HEK293 (cell line): ENCODE measurements at regions not wholly inside any gene's neighbourhood (a gene's known extent, or its start where the extent isn't known, plus 50 kb on each side); places are given as distances from the start of the nearest gene placed in this dataset.

ENCODE experiments used
- CTCF ChIA-PET: fragments of 350-600 bp; formaldehyde crosslinking; extraction: SDS; loops from one replicate; lab custom pipeline; 2021; ENCODE audit warnings: antibody characterized with exemption; lab: Yijun Ruan, JAX
- POLR2A ChIA-PET: fragments of 300-600 bp; formaldehyde crosslinking; extraction: SDS; loops from one replicate; lab custom pipeline; 2020; ENCODE audit warnings: antibody characterized with exemption, inconsistent platforms; lab: Yijun Ruan, JAX
- H3K27ac ChIP-seq: fragments of 200-500 bp; sonication (Bioruptor generic); 2 replicates; pipeline ENCODE4 v1.5.1; 2014; ENCODE audit warnings: low read depth, low read length, control low read depth, inconsistent platforms; ENCODE audit errors: extremely low read depth
- H3K36me3 ChIP-seq, 2 experiments: fragments of 200-500 bp in 1 of 2; sonication (Bioruptor generic) in 1 of 2; 1 replicate in 1 of 2; 2 replicates in 1 of 2; pipeline ENCODE4 v1.5.1; 2014 to 2017; ENCODE audit warnings: inconsistent platforms in 2 of 2, low read length in 2 of 2; ENCODE audit not compliant: control insufficient read depth in 2 of 2, insufficient read depth in 1 of 2
- H3K4me1 ChIP-seq: fragments of 200-500 bp; sonication (Bioruptor generic); 2 replicates; pipeline ENCODE4 v1.5.1; 2014; ENCODE audit warnings: mild to moderate bottlenecking, low read length, inconsistent platforms; ENCODE audit not compliant: control insufficient read depth, insufficient read depth
- H3K4me3 ChIP-seq: 2 replicates; pipeline ENCODE4 v1.5.1; 2011; ENCODE audit warnings: low read depth, mild to moderate bottlenecking, control low read depth, low read length, moderate library complexity
- H3K9me3 ChIP-seq: fragments of 200-500 bp; sonication (Bioruptor generic); 2 replicates; pipeline ENCODE4 v1.5.1; 2014; ENCODE audit warnings: low read depth, low read length, inconsistent platforms; ENCODE audit not compliant: control insufficient read depth, insufficient read depth
- GFI1B ChIP-seq: fragments of 450-650 bp; formaldehyde crosslinking; IDR thresholded peaks from 2 replicates; pipeline ENCODE4 v1.5.1; 2016; ENCODE audit warnings: missing biosample characterization, missing genetic modification characterization
- HOXD13 ChIP-seq: sonication (generic); formaldehyde crosslinking; IDR thresholded peaks from 2 replicates; pipeline ENCODE4 v1.8.0; 2022; ENCODE audit warnings: missing genetic modification reagents, borderline replicate concordance
- KLF16 ChIP-seq: fragments of 450-650 bp; formaldehyde crosslinking; IDR thresholded peaks from 2 replicates; pipeline ENCODE4 v1.5.1; 2017; ENCODE audit warnings: missing biosample characterization, missing genetic modification characterization
- KLF7 ChIP-seq: fragments of 450-650 bp; formaldehyde crosslinking; IDR thresholded peaks from 2 replicates; pipeline ENCODE4 v1.5.1; 2016; ENCODE audit warnings: missing biosample characterization, missing genetic modification characterization, borderline replicate concordance
- KLF9 ChIP-seq: fragments of 450-650 bp; formaldehyde crosslinking; IDR thresholded peaks from 2 replicates; pipeline ENCODE4 v1.5.1; 2016; ENCODE audit warnings: missing biosample characterization, missing genetic modification characterization, low read depth
- OVOL3 ChIP-seq: fragments of 450-650 bp; formaldehyde crosslinking; IDR thresholded peaks from 2 replicates; pipeline ENCODE4 v1.5.1; 2016; ENCODE audit warnings: missing biosample characterization, missing genetic modification characterization
- TRIM28 ChIP-seq: IDR thresholded peaks from 2 replicates; pipeline ENCODE4 v1.6.1; 2011; ENCODE audit warnings: low read length, control low read depth, borderline replicate concordance
- ZBTB6 ChIP-seq: fragments of 450-650 bp; formaldehyde crosslinking; IDR thresholded peaks from 2 replicates; pipeline ENCODE4 v1.5.1; 2017; ENCODE audit warnings: missing biosample characterization, missing genetic modification characterization
- ZNF138 ChIP-seq: fragments of 450-650 bp; formaldehyde crosslinking; IDR thresholded peaks from 2 replicates; pipeline ENCODE4 v1.5.1; 2016; ENCODE audit warnings: missing biosample characterization, missing genetic modification characterization, borderline replicate concordance
- ZNF16 ChIP-seq: fragments of 450-650 bp; formaldehyde crosslinking; IDR thresholded peaks from 2 replicates; pipeline ENCODE4 v1.5.1; 2016; ENCODE audit warnings: low read depth, missing biosample characterization, missing genetic modification characterization
- ZNF19 ChIP-seq: fragments of 450-650 bp; formaldehyde crosslinking; IDR thresholded peaks from 2 replicates; pipeline ENCODE4; 2016; ENCODE audit warnings: missing biosample characterization, missing genetic modification characterization, low read depth
- ZNF202 ChIP-seq: fragments of 450-650 bp; formaldehyde crosslinking; IDR thresholded peaks from 2 replicates; pipeline ENCODE4 v1.5.1; 2016; ENCODE audit warnings: missing biosample characterization, missing genetic modification characterization, borderline replicate concordance
- ZNF26 ChIP-seq: fragments of 450-650 bp; formaldehyde crosslinking; IDR thresholded peaks from 2 replicates; pipeline ENCODE4 v1.5.1; 2016; ENCODE audit warnings: missing biosample characterization, missing genetic modification characterization
- ZNF302 ChIP-seq: fragments of 450-650 bp; formaldehyde crosslinking; IDR thresholded peaks from 2 replicates; pipeline ENCODE4 v1.5.1; 2016; ENCODE audit warnings: missing biosample characterization, missing genetic modification characterization, low read depth
- ZNF324 ChIP-seq: fragments of 450-650 bp; formaldehyde crosslinking; IDR thresholded peaks from 2 replicates; pipeline ENCODE4 v1.5.1; 2016; ENCODE audit warnings: missing biosample characterization, missing genetic modification characterization
- ZNF404 ChIP-seq: fragments of 450-650 bp; formaldehyde crosslinking; IDR thresholded peaks from 2 replicates; pipeline ENCODE4 v1.5.1; 2017; ENCODE audit warnings: missing biosample characterization, missing genetic modification characterization
- ZNF48 ChIP-seq: fragments of 450-650 bp; formaldehyde crosslinking; IDR thresholded peaks from 2 replicates; pipeline ENCODE4 v1.5.1; 2016; ENCODE audit warnings: missing biosample characterization, missing genetic modification characterization
- ZNF521 ChIP-seq: fragments of 450-650 bp; formaldehyde crosslinking; IDR thresholded peaks from 2 replicates; pipeline ENCODE4 v1.5.1; 2017; ENCODE audit warnings: missing biosample characterization, mild to moderate bottlenecking, missing genetic modification characterization
- ZNF571 ChIP-seq: fragments of 450-650 bp; formaldehyde crosslinking; IDR thresholded peaks from 2 replicates; pipeline ENCODE4 v1.5.0; 2017; ENCODE audit warnings: missing biosample characterization, missing genetic modification characterization
- ZNF645 ChIP-seq: fragments of 450-650 bp; formaldehyde crosslinking; IDR thresholded peaks from 2 replicates; pipeline ENCODE4; 2016; ENCODE audit warnings: missing biosample characterization, missing genetic modification characterization
- ZNF76 ChIP-seq: fragments of 450-650 bp; formaldehyde crosslinking; IDR thresholded peaks from 2 replicates; pipeline ENCODE4; 2016; ENCODE audit warnings: low read depth, missing biosample characterization, missing genetic modification characterization, borderline replicate concordance
- ZNF768 ChIP-seq: fragments of 450-650 bp; formaldehyde crosslinking; IDR thresholded peaks from 2 replicates; pipeline ENCODE4 v1.5.1; 2018; ENCODE audit warnings: missing biosample characterization, mild to moderate bottlenecking, missing genetic modification characterization
- ZNF776 ChIP-seq: fragments of 450-650 bp; formaldehyde crosslinking; IDR thresholded peaks from 2 replicates; pipeline ENCODE4 v1.5.0; 2017; ENCODE audit warnings: missing biosample characterization, missing genetic modification characterization, borderline replicate concordance
- ZSCAN16 ChIP-seq: fragments of 450-650 bp; formaldehyde crosslinking; IDR thresholded peaks from 2 replicates; pipeline ENCODE4 v1.5.1; 2016; ENCODE audit warnings: missing biosample characterization, missing genetic modification characterization
- ZXDB ChIP-seq: fragments of 450-650 bp; formaldehyde crosslinking; IDR thresholded peaks from 2 replicates; pipeline ENCODE4 v1.5.1; 2016; ENCODE audit warnings: missing biosample characterization, missing genetic modification characterization

- H3K9me3 ChIP-seq = no peaks in the 10 kb centered on the region
- no peak overlapping the region for H3K27ac ChIP-seq
- no peaks in the 10 kb centered on the region for H3K4me1 ChIP-seq
- POLR2A ChIA-PET = no interaction called here
- H3K36me3 ChIP-seq = no peaks in the 10 kb centered on the region
- CTCF ChIA-PET = no interaction called here
- no peak overlapping the region for H3K4me3 ChIP-seq
- TF ChIP-seq ZNF404 (tag by site-specific recombination) (no peak), ZXDB (no peak), ZNF324 (tag by site-specific recombination) (no peak), ZSCAN16 (tag by site-specific recombination) (no peak), ZNF48 (tag by site-specific recombination) (no peak), OVOL3 (no peak), GFI1B (no peak), ZNF776 (tag by site-specific recombination) (no peak), ZNF202 (no peak), KLF16 (tag by site-specific recombination) (no peak), ZBTB6 (no peak), ZNF138 (tag by site-specific recombination) (no peak), ZNF302 (tag by site-specific recombination) (no peak), ZNF76 (tag by site-specific recombination) (no peak), ZNF16 (tag by site-specific recombination) (no peak)
Measured at GRCh38 chr10:43815181-43815885, 166.7 kb upstream of the ZNF32 start.

- H3K4me3 ChIP-seq = no peak overlapping the region
- H3K9me3 ChIP-seq = no peaks in the 10 kb centered on the region
- TF ChIP-seq ZNF521 (tag by site-specific recombination) (no peak), TRIM28 (no peak), ZNF19 (tag by site-specific recombination) (no peak), KLF9 (tag by site-specific recombination) (no peak), ZNF645 (tag by site-specific recombination) (no peak), HOXD13 (CRISPR knock-in tag) (no peak), ZNF571 (no peak), ZNF26 (tag by site-specific recombination) (no peak), KLF7 (no peak), ZNF768 (no peak)
- POLR2A ChIA-PET = no interaction called here
- H3K36me3 ChIP-seq = no peaks in the 10 kb centered on the region
- H3K27ac ChIP-seq = no peak overlapping the region
- H3K4me1 ChIP-seq = 0 out of 2 replicates have a peak, but pooled peaks cover under 1% of the 10 kb centered on the region
- CTCF ChIA-PET = no interaction called here
Measured at GRCh38 chr10:43814663-43815062, 166.0 kb upstream of the ZNF32 start.
